ENCODE measurements at regions not wholly inside any gene's neighbourhood (a gene's known extent, or its start where the extent isn't known, plus 50 kb on each side); places are given as distances from the start of the nearest gene placed in this dataset.

DNA sequence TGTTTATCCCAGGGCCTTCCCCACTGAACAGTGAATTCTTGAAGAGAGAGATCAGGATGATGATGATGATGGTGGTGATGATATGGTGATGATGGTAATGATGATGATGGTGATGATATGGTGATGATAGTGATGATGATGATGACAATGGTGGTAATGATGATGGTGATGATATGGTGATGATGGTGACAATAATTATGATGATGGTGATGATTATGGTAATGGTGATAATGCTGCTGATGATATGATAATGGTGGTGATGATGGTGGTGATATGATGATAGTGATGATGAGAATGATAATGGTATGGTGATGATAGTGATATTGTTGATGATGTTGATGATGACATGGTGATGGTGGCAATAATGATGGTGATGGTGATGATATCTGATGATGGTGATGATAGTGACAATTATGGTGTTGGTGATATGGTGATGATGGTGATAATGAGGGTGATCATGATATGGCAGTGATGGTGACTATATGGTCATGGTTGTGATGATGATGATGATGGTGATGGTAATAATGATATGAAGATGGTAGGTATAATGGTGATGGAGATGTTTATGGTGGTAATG is 99.9 kb downstream of the HAPSTR1 start:
- no peak overlapping the region for H3K4me3 ChIP-seq
- no peaks in the 10 kb centered on the region for H3K27me3 ChIP-seq
- no peaks in the 10 kb centered on the region for H3K4me1 ChIP-seq
- DNase-seq: no peak
- no peak for TF ChIP-seq POLR2A (IDR thresholded peaks at IDR 0.05)
- TF ChIP-seq, protein P1, sequence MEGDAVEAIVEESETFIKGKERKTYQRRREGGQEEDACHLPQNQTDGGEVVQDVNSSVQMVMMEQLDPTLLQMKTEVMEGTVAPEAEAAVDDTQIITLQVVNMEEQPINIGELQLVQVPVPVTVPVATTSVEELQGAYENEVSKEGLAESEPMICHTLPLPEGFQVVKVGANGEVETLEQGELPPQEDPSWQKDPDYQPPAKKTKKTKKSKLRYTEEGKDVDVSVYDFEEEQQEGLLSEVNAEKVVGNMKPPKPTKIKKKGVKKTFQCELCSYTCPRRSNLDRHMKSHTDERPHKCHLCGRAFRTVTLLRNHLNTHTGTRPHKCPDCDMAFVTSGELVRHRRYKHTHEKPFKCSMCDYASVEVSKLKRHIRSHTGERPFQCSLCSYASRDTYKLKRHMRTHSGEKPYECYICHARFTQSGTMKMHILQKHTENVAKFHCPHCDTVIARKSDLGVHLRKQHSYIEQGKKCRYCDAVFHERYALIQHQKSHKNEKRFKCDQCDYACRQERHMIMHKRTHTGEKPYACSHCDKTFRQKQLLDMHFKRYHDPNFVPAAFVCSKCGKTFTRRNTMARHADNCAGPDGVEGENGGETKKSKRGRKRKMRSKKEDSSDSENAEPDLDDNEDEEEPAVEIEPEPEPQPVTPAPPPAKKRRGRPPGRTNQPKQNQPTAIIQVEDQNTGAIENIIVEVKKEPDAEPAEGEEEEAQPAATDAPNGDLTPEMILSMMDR (IDR thresholded peaks at IDR 0.05): no peak
- H3K36me3 ChIP-seq: no peaks in the 10 kb centered on the region
- H3K27ac ChIP-seq: no peak overlapping the region
- no peaks in the 10 kb centered on the region for H3K9me3 ChIP-seq

DNA sequence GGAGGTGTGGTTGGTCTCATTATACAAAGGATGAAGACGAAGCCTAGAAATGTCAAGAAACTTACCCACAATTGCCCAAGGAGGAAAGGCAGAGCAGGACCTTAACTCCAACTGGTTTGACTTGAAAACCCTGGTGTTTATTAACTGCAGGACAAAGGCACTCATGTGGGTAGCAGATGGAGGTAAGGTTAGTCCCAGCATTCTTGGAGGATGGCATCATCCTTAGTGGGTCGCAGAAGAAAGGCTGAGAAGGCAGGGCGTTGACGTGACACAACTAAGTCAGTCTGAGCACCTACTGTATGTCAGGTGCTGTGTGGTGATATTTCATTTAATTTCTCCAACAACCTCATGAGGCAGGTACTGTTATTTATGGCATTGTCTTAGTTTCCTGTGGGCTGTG is 101.3 kb downstream of the HAPSTR1 start:
- Histone ChIP-seq H3K9me3 (no peaks in the 10 kb centered on the region), H3K4me3 (no peak overlapping the region), H3K27ac (no peak overlapping the region), H3K4me1 (no peaks in the 10 kb centered on the region), H3K27me3 (no peaks in the 10 kb centered on the region), H3K36me3 (no peaks in the 10 kb centered on the region)
- no peak for DNase-seq
- TF ChIP-seq, protein P1 (IDR thresholded peaks at IDR 0.05): no peak
- no peak for TF ChIP-seq POLR2A (IDR thresholded peaks at IDR 0.05)

DNA sequence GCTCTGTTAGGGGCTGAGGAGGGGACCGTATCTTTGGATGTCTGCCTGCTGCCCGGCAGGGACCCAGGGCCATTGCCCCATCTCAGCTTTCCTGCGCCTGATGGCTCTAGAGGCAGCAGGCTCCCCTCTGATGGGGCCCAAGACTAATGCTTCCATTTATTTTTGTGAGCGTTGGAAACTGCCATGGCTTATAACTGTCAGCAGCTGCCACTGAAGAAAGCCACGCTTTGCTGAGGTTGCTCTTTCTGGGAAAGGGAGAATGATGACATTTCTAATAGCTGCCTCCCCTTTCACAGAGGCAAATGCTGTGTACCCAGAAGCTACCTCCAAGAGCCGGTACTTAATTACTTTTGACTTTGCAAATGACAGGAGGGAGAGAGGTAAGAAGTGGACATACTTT is 103.8 kb downstream of the HAPSTR1 start:
- TF ChIP-seq POLR2A (IDR thresholded peaks at IDR 0.05): no peak
- TF ChIP-seq, protein P1 (IDR thresholded peaks at IDR 0.05): no peak
- DNase-seq: no peak

DNA sequence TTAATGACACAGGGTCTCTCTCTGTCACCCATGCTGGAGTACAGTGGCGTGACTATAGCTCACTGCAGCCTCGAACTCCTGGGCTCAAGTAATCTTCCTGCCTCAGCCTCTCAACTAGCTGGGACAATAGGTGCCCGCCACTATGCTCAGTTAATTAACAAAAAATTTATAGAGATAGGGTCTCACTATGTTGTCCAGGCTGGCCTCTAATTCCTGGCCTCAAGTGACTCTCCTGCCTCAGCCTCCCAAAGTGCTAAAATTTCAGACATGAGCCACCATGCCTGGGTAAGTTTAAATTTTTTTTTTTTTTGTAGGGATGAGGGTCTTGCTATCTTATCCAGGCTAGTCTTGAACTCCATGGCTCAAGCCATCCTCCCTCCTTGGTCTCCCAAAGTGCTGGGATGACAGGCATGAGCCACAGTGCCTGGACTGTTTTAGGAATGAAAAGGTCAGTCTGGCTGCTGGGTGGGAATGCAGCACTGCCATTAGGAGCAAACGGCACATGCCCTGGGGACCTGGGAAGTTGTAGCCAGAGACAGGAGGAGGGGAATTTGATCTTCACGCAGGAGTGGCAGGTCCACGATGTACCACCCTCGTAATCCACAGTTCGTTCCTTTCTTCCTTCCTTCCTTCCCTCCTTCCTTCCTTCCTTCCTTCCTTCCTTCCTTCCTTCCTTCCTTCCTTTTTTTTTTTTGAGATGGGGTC is 106.7 kb downstream of the HAPSTR1 start:
- DNase-seq: no peak
- Histone ChIP-seq H3K9me3 (no peaks in the 10 kb centered on the region), H3K27ac (no peak overlapping the region), H3K4me1 (no peaks in the 10 kb centered on the region), H3K4me3 (no peak overlapping the region), H3K27me3 (no peaks in the 10 kb centered on the region), H3K36me3 (no peaks in the 10 kb centered on the region)
- TF ChIP-seq POLR2A (IDR thresholded peaks at IDR 0.05): no peak
- TF ChIP-seq, protein P1 (IDR thresholded peaks at IDR 0.05): no peak

More for the DNA sequence above, 103.8 kb downstream of the HAPSTR1 start:
- H3K9me3 ChIP-seq: no peaks in the 10 kb centered on the region
- no peak overlapping the region for H3K4me3 ChIP-seq
- H3K27me3 ChIP-seq: no peaks in the 10 kb centered on the region
- no peak overlapping the region for H3K27ac ChIP-seq
- no peaks in the 10 kb centered on the region for H3K36me3 ChIP-seq
- H3K4me1 ChIP-seq: no peaks in the 10 kb centered on the region

DNA sequence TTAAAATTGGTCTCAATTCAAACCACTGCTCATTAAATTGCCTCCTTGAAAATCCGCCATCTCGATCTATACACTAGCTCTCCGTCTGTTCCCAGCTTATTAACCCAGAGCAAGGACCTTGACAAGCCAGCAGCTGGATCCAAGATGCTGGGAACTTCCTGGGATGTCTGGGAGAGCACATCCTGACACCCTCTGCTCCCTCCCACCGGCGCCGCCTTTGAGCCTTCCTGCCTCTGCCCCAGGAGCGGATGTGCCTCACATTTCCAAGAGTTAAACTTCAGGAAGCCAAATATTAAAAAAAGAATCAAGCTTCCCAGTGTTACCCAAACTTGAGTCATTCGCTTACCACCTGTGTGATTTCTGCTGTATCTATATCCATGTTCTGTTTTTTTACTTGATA is 107.9 kb downstream of the HAPSTR1 start:
- no peak for DNase-seq
- Histone ChIP-seq H3K36me3 (no peaks in the 10 kb centered on the region), H3K27ac (no peak overlapping the region), H3K27me3 (no peaks in the 10 kb centered on the region), H3K4me3 (no peak overlapping the region), H3K4me1 (no peaks in the 10 kb centered on the region), H3K9me3 (no peaks in the 10 kb centered on the region)
- TF ChIP-seq POLR2A (IDR thresholded peaks at IDR 0.05): no peak
- TF ChIP-seq, protein P1 (IDR thresholded peaks at IDR 0.05): no peak
